GM18909 (cell line): ENCODE measurements at regions not wholly inside any gene's neighbourhood (a gene's known extent, or its start where the extent isn't known, plus 50 kb on each side); places are given as distances from the start of the nearest gene placed in this dataset.
"Not testable (repeated sequence)": the region's sequence is repeated elsewhere in the genome, so short reads cannot be mapped to it uniquely, and the experiment has no call there.

Experiments used
- ATAC-seq: cut with Tn5 transposase; IDR thresholded peaks from one replicate; pipeline ENCODE4 v1.9.1; 2021; ENCODE audit warnings: mild to moderate bottlenecking; ENCODE audit not compliant: unreplicated experiment, poor library complexity

DNA sequence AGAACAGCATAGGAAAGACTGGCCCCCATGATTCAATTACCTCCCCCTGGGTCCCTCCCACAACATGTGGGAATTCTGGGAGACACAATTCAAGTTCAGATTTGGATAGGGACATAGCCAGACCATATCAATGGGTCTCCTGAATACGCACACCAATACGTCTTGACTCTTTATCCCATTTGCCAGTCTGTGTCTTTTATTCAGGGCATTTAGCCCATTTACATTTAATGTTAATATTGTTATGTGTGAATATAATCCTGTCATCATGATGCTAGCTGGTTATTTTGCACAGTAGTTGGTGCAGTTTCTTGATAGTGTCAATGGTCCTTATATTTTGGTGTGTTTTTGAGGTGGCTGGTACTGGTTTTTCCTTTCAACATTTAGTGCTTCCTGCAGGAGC lies 256.1 kb downstream of the ZNF608 start:
- ATAC-seq: not testable (repeated sequence)

DNA sequence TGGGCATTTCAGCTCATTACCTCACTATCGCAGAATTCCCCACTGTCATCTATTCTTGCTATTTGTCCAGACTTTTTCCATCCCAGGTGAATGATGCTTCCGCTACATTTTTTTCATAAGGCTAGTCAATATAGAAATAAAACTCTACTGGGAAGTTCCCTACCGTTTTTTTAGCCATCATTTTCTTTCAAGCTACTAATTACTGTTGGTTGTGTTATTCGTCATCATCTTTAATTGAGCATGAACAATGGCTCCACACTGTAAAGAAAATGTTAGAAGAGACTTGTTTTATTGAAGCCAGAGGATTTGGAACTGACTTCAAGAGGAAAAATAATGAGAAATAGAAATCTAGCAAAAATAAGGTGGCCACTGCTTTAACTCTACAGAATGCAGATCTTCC lies 265.0 kb downstream of the ZNF608 start:
- ATAC-seq: no peak

GRCh38 chr5:124480964-124481363 lies 265.5 kb downstream of the ZNF608 start:
- no peak for ATAC-seq

- no peak for ATAC-seq
Measured at GRCh38 chr5:124480022-124480421, 266.4 kb downstream of the ZNF608 start.

DNA sequence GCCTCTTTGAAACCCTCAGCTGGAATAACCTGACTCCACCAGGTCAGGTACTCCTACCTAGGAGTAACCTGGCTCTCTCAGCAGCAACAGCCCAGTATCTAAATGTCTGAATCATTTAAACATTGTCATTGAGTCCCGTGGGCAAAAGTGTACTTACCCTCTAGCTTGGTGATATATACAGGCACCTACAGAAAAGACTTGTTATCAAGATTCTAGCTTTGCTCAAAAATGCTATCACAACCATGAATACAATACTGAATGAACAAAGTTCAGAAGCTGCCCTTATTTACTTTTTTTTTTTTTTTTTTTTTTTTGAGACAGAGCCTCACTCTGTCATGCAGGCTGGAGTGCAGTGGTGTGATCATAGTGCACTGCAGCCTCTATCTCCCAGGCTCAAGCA lies 268.2 kb downstream of the ZNF608 start:
- no peak for ATAC-seq

DNA sequence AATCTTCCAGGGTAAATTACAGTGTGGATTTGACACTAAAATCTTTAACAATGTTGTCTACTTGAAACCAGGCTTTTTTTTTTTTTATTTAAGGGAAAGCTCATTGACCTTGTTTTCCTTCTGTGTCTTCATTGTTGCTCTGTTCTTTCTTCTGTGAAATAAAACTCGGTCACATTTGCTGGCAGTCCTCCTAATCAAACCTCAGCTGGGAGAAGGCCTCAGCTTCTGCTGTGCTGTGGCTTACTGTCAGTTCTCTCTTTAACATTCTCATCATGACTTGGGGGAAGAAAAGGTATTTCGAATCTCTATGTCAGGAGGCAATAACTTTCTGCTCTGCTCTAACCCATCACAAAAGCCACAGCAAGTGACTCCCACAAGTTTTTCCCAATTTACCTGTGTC lies 268.9 kb downstream of the ZNF608 start:
- no peak for ATAC-seq

GRCh38 chr5:124477062-124477461 lies 269.4 kb downstream of the ZNF608 start:
- no peak for ATAC-seq

DNA sequence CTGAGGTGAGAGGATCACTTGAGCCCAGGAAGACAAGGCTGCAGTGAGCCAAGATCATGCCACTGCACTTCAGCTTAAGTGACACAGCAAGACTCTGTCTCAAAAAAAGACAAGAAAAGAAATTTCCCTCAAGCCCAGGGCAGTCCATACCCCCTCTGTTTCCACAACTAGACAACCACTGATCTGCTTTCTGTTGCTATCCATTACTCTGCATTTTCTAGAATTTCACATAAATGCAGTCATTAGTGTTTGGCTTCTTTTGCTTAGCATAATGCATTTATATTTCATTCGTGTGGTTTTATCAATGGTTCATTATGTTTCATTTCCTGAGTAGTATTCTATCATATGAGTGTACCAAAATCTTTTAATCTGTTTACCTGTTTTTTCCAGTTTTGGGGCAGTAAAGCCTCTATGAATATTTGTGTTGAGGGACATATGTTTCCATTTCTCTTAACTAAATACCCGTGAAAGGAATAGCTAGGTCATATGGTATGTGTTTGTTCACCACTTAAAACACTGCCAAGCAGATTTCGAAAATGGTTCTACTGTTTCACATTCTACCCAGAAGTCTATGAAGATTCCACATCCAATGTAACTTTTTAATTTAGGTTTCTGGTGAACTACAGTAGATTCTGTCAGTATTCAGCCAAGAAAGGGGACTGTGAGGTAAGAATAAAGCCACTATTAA lies 271.8 kb downstream of the ZNF608 start:
- ATAC-seq: no peak

DNA sequence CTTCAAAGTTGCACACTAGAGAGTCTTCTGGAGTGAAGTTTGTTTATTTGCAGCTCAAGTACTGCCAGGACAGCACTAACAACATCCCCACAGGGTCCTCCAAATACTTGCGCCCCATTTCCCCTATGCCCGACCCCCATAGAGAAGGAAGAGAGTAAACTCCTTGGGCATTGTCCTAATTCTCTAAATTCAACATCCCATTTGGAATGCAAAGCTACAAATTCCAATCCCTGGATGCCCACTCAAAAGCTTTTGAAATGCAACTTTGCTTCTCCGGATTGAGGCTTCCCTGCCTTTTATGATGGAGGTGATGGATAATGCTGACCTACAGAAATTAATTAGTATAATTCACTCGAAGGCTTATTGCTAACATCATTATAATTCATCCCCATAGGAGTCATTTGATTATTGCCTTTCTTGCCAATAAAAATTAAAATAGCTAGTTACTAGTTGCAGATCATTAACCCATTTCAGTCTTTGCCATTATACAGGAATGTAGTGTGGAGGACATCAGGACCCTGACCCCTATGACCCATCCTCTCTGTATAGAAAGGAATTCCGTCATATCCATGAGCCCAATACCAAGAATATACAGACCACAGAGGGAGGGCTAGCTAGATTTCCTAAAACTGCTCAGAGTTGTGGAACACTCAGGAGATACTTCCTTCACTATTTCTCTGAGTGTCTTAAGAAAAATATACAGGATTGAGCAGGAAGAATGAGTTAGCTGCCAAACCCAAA lies 277.6 kb downstream of the ZNF608 start:
- no peak for ATAC-seq

GRCh38 chr5:124467745-124468144 lies 278.7 kb downstream of the ZNF608 start:
- ATAC-seq: no peak

DNA sequence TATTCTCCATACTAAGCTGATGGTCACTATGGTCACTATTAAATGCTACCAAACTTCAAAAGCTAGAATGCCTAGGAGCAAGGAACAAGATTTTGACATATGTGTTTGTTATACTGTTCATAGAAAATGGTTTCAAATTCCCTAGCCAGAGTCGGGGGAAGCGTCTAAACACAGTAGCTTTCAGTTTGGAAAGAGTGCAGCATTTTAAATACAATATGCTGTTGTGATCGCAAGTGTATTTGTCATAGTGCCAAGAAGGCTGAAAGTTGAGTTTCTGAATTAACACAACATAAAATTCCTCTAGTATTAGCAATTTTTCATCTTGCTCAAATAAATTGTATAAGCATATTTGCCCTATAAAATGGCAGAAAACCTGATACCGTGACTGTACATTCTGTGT lies 280.4 kb downstream of the ZNF608 start:
- no peak for ATAC-seq

GRCh38 chr5:124463851-124464250 lies 282.6 kb downstream of the ZNF608 start:
- ATAC-seq: no peak

GRCh38 chr5:124462751-124463150 lies 283.7 kb downstream of the ZNF608 start:
- ATAC-seq: no peak

DNA sequence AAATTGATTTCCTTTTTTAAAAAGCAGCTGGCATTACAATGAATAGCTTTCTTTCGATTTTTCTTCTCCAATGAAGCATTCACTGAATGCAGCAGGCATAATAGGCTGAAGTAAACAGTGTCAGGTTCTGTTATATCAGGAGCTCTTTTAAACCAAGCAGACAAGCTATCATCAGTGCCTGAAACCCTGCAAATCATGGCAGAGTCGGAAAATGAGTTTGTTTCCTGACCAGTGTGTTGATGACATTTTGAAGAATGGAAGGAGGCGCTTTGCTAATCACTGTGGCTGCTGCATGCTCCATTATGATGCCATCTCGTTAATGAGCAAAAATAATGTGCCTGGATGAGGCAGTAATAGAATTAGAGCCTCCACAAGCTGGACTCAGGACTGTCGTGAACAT lies 284.5 kb downstream of the ZNF608 start:
- ATAC-seq: no peak

DNA sequence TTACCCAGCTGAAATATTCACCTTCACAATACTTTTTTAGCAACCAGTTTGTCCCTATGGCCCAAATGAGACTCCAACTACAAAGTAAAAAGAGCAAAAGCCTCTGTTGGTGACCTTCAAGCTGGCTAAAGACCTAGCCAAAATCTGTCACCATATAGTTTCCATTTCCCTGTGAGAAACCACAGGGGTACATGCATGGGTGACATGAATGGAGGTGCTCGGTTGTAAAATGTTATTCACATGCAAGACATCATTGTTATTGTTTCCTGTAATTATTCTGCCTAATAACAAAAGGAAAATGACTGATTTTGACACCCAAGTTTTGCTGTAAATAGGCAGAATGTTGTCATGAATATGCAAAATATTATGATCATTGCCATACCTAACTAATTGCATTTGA lies 285.3 kb downstream of the ZNF608 start:
- ATAC-seq: no peak

DNA sequence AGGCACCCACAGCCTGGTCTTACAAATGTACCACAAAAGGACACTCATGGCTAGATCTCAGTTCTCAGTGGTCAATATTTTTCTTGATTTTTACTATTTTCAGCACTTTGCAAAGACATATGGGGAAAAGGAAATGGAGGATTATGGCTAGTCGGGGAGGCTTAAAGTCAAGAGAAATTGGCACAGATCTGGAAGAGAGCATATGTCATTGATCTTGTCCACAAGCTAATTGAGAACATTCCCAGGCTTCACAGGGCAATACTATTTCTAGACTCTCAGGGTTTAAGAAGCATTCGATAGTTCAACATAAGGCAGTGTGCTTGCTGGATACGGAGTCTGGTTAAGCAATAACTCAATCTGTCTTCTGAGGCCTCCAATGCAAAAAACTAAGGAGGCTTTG lies 285.8 kb downstream of the ZNF608 start:
- ATAC-seq: no peak

DNA sequence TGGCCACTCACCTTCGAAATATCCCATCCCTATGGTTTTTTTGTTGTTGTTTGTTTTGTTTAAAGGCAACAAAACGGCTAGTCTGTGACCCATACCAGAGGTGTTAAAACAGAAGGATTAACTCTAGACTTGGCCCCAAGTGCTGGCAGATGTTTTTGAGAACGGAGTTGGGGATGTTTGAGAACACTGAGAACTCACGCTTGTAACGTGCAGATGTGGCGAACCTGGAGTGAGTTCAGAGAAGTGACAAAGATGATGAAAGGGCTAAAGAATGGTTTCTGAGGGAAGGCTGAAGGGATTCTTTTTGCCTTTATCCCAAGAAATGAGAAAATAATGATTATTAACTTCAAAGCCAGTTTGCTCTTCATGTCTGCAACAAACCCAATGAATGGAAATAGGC lies 286.5 kb downstream of the ZNF608 start:
- ATAC-seq: no peak

DNA sequence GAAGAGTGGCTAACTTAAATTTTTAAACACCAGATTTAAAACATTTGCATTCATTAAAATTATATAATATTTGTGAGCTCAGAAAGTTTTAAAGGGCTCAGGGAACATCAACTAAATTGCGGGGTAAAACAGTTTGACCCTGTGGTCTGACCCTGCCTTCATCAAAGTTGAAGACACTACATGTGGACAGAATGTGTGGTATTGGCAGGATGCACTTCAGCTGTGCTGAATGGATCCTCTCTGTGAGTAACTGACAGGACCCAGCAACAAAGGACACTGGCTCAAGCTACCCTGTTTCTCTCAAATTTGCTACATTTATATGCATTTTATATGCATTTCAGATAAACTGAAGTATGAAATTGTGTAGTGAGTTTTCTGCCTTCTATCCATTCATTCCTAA lies 288.5 kb downstream of the ZNF608 start:
- no peak for ATAC-seq

- ATAC-seq: no peak
Measured at GRCh38 chr5:124457101-124457500, 289.3 kb downstream of the ZNF608 start.

GRCh38 chr5:124456249-124456648 lies 290.2 kb downstream of the ZNF608 start:
- no peak for ATAC-seq

- ATAC-seq: peak; percentile 0
Measured at GRCh38 chr5:124454081-124454480, 292.4 kb downstream of the ZNF608 start.
